ENCODE measurements at regions not wholly inside any gene's neighbourhood (a gene's known extent, or its start where the extent isn't known, plus 50 kb on each side); places are given as distances from the start of the nearest gene placed in this dataset.

GRCh38 chr11:45382133-45382878 lies 96.2 kb upstream of the SYT13 start:
- no peak for TF ChIP-seq ZNF207 (IDR thresholded peaks at IDR 0.05; ENCODE audit: borderline replicate concordance)
- TF ChIP-seq RAD51 (IDR thresholded peaks at IDR 0.05; ENCODE audit: borderline replicate concordance): peak; percentile 65; the same call in 1 of the 2 replicates
- peak; percentile 54 for TF ChIP-seq USF2 (IDR thresholded peaks at IDR 0.05; ENCODE audit: low read depth, low read length)
- no peak for TF ChIP-seq USF2 (CRISPR knock-in tag; IDR thresholded peaks at IDR 0.05; ENCODE audit: borderline replicate concordance)
- TF ChIP-seq NCOA1 (CRISPR knock-in tag; IDR thresholded peaks at IDR 0.05): no peak
- ChIA-PET POLR2A (no interaction called here), CTCF (ENCODE audit: low intra/inter-chr PET ratio, low total read pairs) (no interaction called here)
- H4K20me1 ChIP-seq (ENCODE audit: insufficient read depth, low read length): no peaks in the 10 kb centered on the region
- intact Hi-C loops (cut with micrococcal nuclease; ENCODE audit: unreplicated experiment) (no loop called here), in situ Hi-C loops (cut with HindIII; ENCODE audit: extremely low pct_ligation_motif_present, low pct_unique_long_range_greater_than_20kb) (no loop called here)
- H3K9ac ChIP-seq (ENCODE audit: insufficient read depth, low read depth, low read length): no peak overlapping the region
- no peaks in the 10 kb centered on the region for H3K36me3 ChIP-seq (replicated peaks in 1 of 2; ENCODE audit: control insufficient read depth in 1 of 2, insufficient read depth in 2 of 2, low read length in 2 of 2)
- H3K79me2 ChIP-seq (ENCODE audit: insufficient read depth, low read length): no peaks in the 10 kb centered on the region
- 22% methylated on average over 7 of the region's 7 CpGs for WGBS (ENCODE audit: low lambda C conversion rate)
- H3K9me3 ChIP-seq (ENCODE audit: low read length): no peaks in the 10 kb centered on the region
- H3K4me2 ChIP-seq (ENCODE audit: low read depth, low read length): no peak overlapping the region
- no peak overlapping the region for H2AFZ ChIP-seq (ENCODE audit: low read length)
- H3K4me1 ChIP-seq (ENCODE audit: insufficient read depth, low read length): peaks cover 19% of the 10 kb centered on the region
- DNase-seq (ENCODE audit: low spot score) (no peak), ATAC-seq (no peak), FAIRE-seq (no peak)
- H3K4me3 ChIP-seq (replicated peaks in 1 of 3; ENCODE audit: insufficient read depth in 1 of 3, low read depth in 2 of 3, low read length in 3 of 3): no peak overlapping the region
- peaks cover under 1 to 12% of the 10 kb centered on the region in 2 experiments; a peak in 1 of 5 replicates for H3K27me3 ChIP-seq (ENCODE audit: control insufficient read depth in 1 of 2, insufficient read depth in 2 of 2, low read length in 2 of 2)
- H3K27ac ChIP-seq (ENCODE audit: extremely low read length, insufficient read depth, low read length): no peak overlapping the region
- no TSS peak for BruUV-seq (replicated peaks)
